ENCODE measurements at regions not wholly inside any gene's neighbourhood (a gene's known extent, or its start where the extent isn't known, plus 50 kb on each side); places are given as distances from the start of the nearest gene placed in this dataset.

GRCh38 chr13:109924376-109924775 is 138.0 kb upstream of the IRS2 start:
- DNase-seq (ENCODE audit: low spot score) (no peak), ATAC-seq (no peak)
- Histone ChIP-seq H3K27me3 (ENCODE audit: insufficient read depth) (no peaks in the 10 kb centered on the region), H3F3A (replicated peaks; ENCODE audit: low read depth) (no peaks in the 10 kb centered on the region), H3K4me3 (no peak overlapping the region), H3K36me3 (ENCODE audit: insufficient read depth) (no peaks in the 10 kb centered on the region; the same call in 1 of the 2 replicates), H2AFZ (no peak overlapping the region), H3K4me2 (no peak overlapping the region), H3K27ac (ENCODE audit: low read depth) (no peak overlapping the region), H3K9me2 (ENCODE audit: insufficient read depth) (no peaks in the 10 kb centered on the region), H3K79me2 (replicated peaks; ENCODE audit: insufficient read depth) (no peaks in the 10 kb centered on the region), H3K4me1 (ENCODE audit: insufficient read depth) (no peaks in the 10 kb centered on the region), H4K20me1 (replicated peaks; ENCODE audit: insufficient read depth) (no peaks in the 10 kb centered on the region)
- H3K9me3 Mint-ChIP-seq, result 0 out of 3 replicates have a peak, but pooled peaks cover 2% of the 10 kb centered on the region
- no peaks in the 10 kb centered on the region for H3K36me3 Mint-ChIP-seq (ENCODE audit: low read depth)
- no peak overlapping the region for H3K27ac Mint-ChIP-seq
- H3K27me3 Mint-ChIP-seq (ENCODE audit: insufficient read depth, low read depth, poor library complexity), result no peaks in the 10 kb centered on the region
- no peak overlapping the region for H3K4me3 Mint-ChIP-seq
- TF ChIP-seq, protein P1, sequence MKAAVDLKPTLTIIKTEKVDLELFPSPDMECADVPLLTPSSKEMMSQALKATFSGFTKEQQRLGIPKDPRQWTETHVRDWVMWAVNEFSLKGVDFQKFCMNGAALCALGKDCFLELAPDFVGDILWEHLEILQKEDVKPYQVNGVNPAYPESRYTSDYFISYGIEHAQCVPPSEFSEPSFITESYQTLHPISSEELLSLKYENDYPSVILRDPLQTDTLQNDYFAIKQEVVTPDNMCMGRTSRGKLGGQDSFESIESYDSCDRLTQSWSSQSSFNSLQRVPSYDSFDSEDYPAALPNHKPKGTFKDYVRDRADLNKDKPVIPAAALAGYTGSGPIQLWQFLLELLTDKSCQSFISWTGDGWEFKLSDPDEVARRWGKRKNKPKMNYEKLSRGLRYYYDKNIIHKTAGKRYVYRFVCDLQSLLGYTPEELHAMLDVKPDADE (IDR thresholded peaks at IDR 0.05), result no peak
- TF ChIP-seq CREB1 (CRISPR knock-in tag; IDR thresholded peaks at IDR 0.05; ENCODE audit: low read depth), result no peak
- TF ChIP-seq ZNF331 (CRISPR knock-in tag; IDR thresholded peaks at IDR 0.05; ENCODE audit: low read depth), result no peak
- no peak for TF ChIP-seq CTCF (conservative IDR thresholded peaks at IDR 0.05; ENCODE audit: low read depth in 2 of 2)
- TF ChIP-seq EZH2phosphoT487 (IDR thresholded peaks at IDR 0.05; ENCODE audit: unreplicated experiment), result no peak
- no peak for TF ChIP-seq EZH2 (IDR thresholded peaks at IDR 0.05; ENCODE audit: low read depth, unreplicated experiment)
- TF ChIP-seq STAT1 (IDR thresholded peaks at IDR 0.05; ENCODE audit: unreplicated experiment), result no peak
- TF ChIP-seq POLR2AphosphoS5 (IDR thresholded peaks at IDR 0.05; ENCODE audit: low read depth), result no peak
- TF ChIP-seq, protein P2, sequence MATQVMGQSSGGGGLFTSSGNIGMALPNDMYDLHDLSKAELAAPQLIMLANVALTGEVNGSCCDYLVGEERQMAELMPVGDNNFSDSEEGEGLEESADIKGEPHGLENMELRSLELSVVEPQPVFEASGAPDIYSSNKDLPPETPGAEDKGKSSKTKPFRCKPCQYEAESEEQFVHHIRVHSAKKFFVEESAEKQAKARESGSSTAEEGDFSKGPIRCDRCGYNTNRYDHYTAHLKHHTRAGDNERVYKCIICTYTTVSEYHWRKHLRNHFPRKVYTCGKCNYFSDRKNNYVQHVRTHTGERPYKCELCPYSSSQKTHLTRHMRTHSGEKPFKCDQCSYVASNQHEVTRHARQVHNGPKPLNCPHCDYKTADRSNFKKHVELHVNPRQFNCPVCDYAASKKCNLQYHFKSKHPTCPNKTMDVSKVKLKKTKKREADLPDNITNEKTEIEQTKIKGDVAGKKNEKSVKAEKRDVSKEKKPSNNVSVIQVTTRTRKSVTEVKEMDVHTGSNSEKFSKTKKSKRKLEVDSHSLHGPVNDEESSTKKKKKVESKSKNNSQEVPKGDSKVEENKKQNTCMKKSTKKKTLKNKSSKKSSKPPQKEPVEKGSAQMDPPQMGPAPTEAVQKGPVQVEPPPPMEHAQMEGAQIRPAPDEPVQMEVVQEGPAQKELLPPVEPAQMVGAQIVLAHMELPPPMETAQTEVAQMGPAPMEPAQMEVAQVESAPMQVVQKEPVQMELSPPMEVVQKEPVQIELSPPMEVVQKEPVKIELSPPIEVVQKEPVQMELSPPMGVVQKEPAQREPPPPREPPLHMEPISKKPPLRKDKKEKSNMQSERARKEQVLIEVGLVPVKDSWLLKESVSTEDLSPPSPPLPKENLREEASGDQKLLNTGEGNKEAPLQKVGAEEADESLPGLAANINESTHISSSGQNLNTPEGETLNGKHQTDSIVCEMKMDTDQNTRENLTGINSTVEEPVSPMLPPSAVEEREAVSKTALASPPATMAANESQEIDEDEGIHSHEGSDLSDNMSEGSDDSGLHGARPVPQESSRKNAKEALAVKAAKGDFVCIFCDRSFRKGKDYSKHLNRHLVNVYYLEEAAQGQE (IDR thresholded peaks at IDR 0.05; ENCODE audit: unreplicated experiment), result no peak
- no peak for TF ChIP-seq NANOG (IDR thresholded peaks at IDR 0.05; ENCODE audit: borderline replicate concordance)
- TF ChIP-seq, protein P3, sequence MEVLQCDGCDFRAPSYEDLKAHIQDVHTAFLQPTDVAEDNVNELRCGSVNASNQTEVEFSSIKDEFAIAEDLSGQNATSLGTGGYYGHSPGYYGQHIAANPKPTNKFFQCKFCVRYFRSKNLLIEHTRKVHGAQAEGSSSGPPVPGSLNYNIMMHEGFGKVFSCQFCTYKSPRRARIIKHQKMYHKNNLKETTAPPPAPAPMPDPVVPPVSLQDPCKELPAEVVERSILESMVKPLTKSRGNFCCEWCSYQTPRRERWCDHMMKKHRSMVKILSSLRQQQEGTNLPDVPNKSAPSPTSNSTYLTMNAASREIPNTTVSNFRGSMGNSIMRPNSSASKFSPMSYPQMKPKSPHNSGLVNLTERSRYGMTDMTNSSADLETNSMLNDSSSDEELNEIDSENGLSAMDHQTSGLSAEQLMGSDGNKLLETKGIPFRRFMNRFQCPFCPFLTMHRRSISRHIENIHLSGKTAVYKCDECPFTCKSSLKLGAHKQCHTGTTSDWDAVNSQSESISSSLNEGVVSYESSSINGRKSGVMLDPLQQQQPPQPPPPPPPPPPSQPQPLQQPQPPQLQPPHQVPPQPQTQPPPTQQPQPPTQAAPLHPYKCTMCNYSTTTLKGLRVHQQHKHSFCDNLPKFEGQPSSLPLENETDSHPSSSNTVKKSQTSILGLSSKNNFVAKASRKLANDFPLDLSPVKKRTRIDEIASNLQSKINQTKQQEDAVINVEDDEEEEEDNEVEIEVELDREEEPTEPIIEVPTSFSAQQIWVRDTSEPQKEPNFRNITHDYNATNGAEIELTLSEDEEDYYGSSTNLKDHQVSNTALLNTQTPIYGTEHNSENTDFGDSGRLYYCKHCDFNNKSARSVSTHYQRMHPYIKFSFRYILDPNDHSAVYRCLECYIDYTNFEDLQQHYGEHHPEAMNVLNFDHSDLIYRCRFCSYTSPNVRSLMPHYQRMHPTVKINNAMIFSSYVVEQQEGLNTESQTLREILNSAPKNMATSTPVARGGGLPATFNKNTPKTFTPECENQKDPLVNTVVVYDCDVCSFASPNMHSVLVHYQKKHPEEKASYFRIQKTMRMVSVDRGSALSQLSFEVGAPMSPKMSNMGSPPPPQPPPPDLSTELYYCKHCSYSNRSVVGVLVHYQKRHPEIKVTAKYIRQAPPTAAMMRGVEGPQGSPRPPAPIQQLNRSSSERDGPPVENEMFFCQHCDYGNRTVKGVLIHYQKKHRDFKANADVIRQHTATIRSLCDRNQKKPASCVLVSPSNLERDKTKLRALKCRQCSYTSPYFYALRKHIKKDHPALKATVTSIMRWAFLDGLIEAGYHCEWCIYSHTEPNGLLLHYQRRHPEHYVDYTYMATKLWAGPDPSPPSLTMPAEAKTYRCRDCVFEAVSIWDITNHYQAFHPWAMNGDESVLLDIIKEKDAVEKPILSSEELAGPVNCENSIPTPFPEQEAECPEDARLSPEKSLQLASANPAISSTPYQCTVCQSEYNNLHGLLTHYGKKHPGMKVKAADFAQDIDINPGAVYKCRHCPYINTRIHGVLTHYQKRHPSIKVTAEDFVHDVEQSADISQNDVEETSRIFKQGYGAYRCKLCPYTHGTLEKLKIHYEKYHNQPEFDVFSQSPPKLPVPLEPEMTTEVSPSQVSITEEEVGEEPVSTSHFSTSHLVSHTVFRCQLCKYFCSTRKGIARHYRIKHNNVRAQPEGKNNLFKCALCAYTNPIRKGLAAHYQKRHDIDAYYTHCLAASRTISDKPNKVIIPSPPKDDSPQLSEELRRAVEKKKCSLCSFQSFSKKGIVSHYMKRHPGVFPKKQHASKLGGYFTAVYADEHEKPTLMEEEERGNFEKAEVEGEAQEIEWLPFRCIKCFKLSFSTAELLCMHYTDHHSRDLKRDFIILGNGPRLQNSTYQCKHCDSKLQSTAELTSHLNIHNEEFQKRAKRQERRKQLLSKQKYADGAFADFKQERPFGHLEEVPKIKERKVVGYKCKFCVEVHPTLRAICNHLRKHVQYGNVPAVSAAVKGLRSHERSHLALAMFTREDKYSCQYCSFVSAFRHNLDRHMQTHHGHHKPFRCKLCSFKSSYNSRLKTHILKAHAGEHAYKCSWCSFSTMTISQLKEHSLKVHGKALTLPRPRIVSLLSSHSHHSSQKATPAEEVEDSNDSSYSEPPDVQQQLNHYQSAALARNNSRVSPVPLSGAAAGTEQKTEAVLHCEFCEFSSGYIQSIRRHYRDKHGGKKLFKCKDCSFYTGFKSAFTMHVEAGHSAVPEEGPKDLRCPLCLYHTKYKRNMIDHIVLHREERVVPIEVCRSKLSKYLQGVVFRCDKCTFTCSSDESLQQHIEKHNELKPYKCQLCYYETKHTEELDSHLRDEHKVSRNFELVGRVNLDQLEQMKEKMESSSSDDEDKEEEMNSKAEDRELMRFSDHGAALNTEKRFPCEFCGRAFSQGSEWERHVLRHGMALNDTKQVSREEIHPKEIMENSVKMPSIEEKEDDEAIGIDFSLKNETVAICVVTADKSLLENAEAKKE (CRISPR knock-in tag; IDR thresholded peaks at IDR 0.05), result no peak
- no peak for TF ChIP-seq ZNF114 (CRISPR knock-in tag; IDR thresholded peaks at IDR 0.05)
- no peak for TF ChIP-seq JUNB (IDR thresholded peaks at IDR 0.05; ENCODE audit: unreplicated experiment)
- no peaks in the 10 kb centered on the region; the same call in 2 of the 3 replicates for H3K4me1 Mint-ChIP-seq
